ENCODE measurements at regions not wholly inside any gene's neighbourhood (a gene's known extent, or its start where the extent isn't known, plus 50 kb on each side); places are given as distances from the start of the nearest gene placed in this dataset.
"Not testable (repeated sequence)": the region's sequence is repeated elsewhere in the genome, so short reads cannot be mapped to it uniquely, and the experiment has no call there.

DNA sequence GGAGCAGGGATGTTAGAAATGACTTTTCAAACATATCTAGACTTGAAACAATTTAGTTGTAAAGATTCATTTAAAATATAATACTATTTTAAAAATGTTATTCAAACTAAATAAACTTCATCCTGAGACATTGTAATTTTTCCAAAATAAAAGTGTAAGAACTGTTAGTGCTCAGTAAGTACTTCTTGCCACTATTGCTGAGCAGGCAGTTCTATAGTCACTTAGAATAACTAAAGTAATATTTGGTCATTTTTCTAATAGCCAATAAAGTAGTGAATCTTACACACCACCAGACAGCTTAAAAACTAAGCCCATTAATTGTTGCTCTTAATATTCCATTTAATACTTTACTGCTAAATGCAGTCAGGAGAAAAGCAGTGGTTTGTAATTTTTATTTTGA, 1120.0 kb upstream of the CDH10 start:
- DNase-seq, result no peak

DNA sequence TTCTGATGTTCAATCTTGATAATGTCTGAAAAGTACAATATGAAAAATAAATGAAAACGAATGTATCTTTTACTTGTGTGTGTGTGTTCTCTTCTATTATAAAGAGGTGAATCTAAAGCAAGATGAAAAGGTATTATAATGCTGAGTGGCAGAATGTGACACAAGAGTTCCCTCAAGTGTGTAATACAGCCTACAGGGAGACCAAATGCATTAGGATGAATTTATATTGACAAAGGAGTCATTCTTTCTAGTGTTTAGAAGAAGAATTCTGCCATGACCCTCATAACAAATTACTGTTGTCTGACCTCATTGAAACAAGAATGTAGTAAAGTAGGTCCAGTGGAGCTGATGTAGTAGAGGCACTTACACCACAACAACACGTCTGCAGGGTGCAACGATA, 1119.0 kb upstream of the CDH10 start:
- no peak for DNase-seq

- DNase-seq, result no peak
Measured at GRCh38 chr5:25754895-25755294, 1110.1 kb upstream of the CDH10 start.

- no peak for DNase-seq
Measured at GRCh38 chr5:25744908-25745307, 1100.1 kb upstream of the CDH10 start.

DNA sequence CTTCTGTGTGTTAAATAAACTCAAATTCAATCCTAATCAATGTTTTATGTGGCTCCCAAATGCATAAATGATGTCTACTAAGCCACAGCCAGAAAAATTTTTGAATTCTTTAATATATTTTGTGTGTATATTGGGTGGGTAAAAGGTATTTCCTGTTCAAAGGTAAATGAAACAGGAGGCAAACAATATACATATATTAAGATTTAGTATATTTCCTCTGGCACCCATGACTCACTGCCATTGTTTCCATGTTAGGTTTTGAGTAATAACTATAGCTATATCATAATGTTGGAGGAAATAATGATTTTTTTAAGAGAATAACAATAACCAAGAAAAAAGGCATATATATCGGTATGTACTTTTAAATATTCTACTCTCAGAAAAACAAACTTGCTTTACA, 1071.9 kb upstream of the CDH10 start:
- no peak for DNase-seq

DNA sequence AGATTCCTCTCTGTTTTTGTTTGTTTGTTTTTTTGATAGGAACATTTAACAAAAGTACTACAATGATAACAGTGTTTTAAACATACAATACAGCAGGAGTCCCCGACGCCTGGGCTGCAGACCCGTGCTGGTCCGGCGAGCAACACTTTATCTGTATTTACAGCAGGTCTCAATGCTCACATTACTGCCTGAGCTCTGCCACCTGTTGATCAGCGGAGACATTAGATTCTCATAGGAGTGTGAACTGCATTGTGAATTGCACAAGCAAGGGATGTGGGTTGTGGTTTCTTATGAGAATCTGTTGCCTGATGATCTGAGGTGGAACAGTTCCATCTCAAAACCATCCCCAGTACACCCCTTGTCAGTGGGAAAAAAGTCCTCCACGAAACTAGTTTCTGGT, 1068.5 kb upstream of the CDH10 start:
- DNase-seq, result no peak

DNA sequence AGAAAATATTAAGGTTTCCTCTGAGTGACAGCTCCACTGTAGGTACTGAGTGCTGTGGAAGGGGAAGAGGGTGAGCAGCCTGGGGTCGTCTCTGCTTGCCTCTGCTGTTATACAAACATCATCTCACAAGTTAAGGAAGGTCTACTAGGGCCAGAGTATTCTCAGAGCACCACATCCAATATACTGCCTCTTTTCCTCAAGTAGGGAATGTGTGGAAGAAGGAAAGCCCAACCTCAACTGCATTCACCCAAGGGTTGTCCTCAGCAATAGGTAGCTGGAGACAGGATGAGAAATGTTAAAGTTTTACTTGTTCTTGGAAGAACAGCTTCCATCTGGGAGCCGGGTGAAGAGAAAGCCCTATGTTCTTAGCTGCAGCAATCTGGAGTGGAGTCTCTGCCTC, 1062.3 kb upstream of the CDH10 start:
- DNase-seq, result no peak

GRCh38 chr5:25701936-25702335, 1057.2 kb upstream of the CDH10 start:
- no peak for DNase-seq

- DNase-seq, result no peak
Measured at GRCh38 chr5:25694801-25695200, 1050.0 kb upstream of the CDH10 start.

GRCh38 chr5:25688156-25688555, 1043.4 kb upstream of the CDH10 start:
- no peak for DNase-seq

- no peak for DNase-seq
Measured at GRCh38 chr5:25669645-25670401, 1025.0 kb upstream of the CDH10 start.

DNA sequence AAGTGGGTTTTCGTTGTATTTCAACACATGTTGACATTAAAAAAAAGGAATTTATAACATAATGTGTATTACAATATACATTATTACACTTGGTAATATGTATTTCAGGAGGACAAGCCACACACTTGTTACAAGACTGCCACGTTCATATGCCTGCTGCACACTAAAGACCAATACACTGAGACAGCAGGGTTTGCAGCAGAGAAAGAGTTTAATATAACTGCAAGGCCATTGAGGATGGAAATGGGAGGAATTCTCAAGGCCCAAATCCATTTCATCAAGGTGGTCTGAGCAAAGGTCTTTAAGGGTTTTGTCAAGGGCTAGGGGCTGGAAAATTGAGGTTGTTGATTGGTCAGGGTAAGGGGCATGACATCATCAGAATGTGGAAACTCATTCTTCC, 1017.8 kb upstream of the CDH10 start:
- no peak for DNase-seq

GRCh38 chr5:25650316-25650715, 1005.5 kb upstream of the CDH10 start:
- not testable (repeated sequence) for DNase-seq

GRCh38 chr5:25649628-25650265, 1005.0 kb upstream of the CDH10 start:
- no peak for DNase-seq

GRCh38 chr5:25646421-25647341, 1001.9 kb upstream of the CDH10 start:
- no peak for DNase-seq

DNA sequence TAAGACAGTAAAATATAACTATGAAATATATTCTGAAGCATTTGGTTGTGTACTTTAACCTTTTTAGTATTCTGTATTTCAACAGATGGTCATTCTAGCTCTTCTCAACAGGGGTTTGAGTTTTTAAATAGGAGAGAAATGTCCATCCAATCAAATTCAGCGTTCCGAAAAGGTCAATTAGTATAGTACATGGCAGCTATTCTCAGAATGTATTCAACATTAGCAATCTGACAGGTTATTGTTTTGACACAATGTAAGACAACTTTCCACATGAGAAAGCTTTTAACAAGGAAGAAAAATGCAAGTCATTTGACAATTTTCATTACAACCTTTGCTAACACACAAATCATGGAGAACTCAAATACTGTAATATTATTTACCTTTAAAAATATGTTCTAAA, 996.3 kb upstream of the CDH10 start:
- no peak for DNase-seq

- DNase-seq, result no peak
Measured at GRCh38 chr5:25619273-25619672, 974.5 kb upstream of the CDH10 start.

GRCh38 chr5:25618821-25619220, 974.0 kb upstream of the CDH10 start:
- no peak for DNase-seq

GRCh38 chr5:25614466-25614865, 969.7 kb upstream of the CDH10 start:
- no peak for DNase-seq

DNA sequence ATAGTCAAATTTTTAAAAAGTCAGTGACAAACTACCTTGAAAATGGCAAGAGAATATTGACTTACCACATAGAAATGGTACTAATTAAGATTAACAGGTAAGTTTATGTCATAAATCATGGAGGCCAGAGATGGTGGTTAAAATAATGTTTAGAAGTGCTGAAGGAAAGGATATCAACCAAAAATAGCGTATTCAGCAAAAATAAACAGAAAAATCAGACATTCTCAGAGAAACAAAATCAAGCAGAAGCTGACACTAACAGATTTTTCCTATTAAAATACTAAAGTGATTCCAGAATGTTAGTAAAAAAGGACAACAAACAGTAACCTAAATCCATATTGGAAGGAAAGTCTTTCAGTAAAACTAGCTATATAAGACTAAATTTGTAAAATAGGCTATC, 959.9 kb upstream of the CDH10 start:
- DNase-seq, result no peak

- no peak for DNase-seq
Measured at GRCh38 chr5:25579111-25579510, 934.3 kb upstream of the CDH10 start.

GRCh38 chr5:25573691-25574090, 928.9 kb upstream of the CDH10 start:
- no peak for DNase-seq

GRCh38 chr5:25570067-25570583, 925.3 kb upstream of the CDH10 start:
- no peak for DNase-seq
